Skeletal muscle tissue (tissue), 3 donors: ENCODE measurements at regions not wholly inside any gene's neighbourhood (a gene's known extent, or its start where the extent isn't known, plus 50 kb on each side); places are given as distances from the start of the nearest gene placed in this dataset.
"Not testable (repeated sequence)": the region's sequence is repeated elsewhere in the genome, so short reads cannot be mapped to it uniquely, and the experiment has no call there.

ENCODE experiments used
- H3K27ac ChIP-seq: one replicate; pipeline ENCODE4 v1.7.0; 2013; ENCODE audit warnings: mild to moderate bottlenecking, low read depth, low read length, inconsistent platforms
- H3K27me3 ChIP-seq, 3 donors: one replicate each; pipeline ENCODE4 v1.7.0; 2013; ENCODE audit warnings: low read length in 3 of 3; ENCODE audit not compliant: control insufficient read depth in 3 of 3, insufficient read depth in 3 of 3
- H3K36me3 ChIP-seq, 3 donors: one replicate each; pipeline ENCODE4 v1.7.0; 2013; ENCODE audit warnings: low read length in 3 of 3; ENCODE audit not compliant: control insufficient read depth in 3 of 3, insufficient read depth in 3 of 3
- H3K4me1 ChIP-seq, 3 donors: one replicate each; pipeline ENCODE4 v1.7.0; 2013; ENCODE audit warnings: low read length in 3 of 3, mild to moderate bottlenecking in 3 of 3; ENCODE audit not compliant: control insufficient read depth in 3 of 3, insufficient read depth in 3 of 3
- H3K4me3 ChIP-seq, 3 donors: one replicate each; pipeline ENCODE4 v1.7.0; 2013; ENCODE audit warnings: low read length in 3 of 3
- H3K9ac ChIP-seq, 3 donors: one replicate each; pipeline ENCODE4 v1.7.0; 2013; ENCODE audit warnings: low read length in 3 of 3, mild to moderate bottlenecking in 3 of 3, moderate library complexity in 2 of 3, low read depth in 1 of 3
- H3K9me3 ChIP-seq, 3 donors: one replicate each; pipeline ENCODE4 v1.7.0; 2013; ENCODE audit warnings: low read length in 3 of 3; ENCODE audit not compliant: control insufficient read depth in 3 of 3
- donor health status: Osteomylitis.

GRCh38 chr19:20482721-20483120 lies 82.9 kb downstream of the ZNF737 start:
- Histone ChIP-seq H3K9ac (no peak overlapping the region), H3K4me1 (no peaks in the 10 kb centered on the region), H3K9me3 (peaks cover 0 to 2% (median 0%) of the 10 kb centered on the region in 3 donors), H3K27ac (no peak overlapping the region), H3K27me3 (no peaks in the 10 kb centered on the region), H3K36me3 (no peaks in the 10 kb centered on the region), H3K4me3 (no peak overlapping the region)

GRCh38 chr19:20481736-20482135 lies 83.8 kb downstream of the ZNF737 start:
- Histone ChIP-seq H3K9ac (no peak overlapping the region), H3K4me3 (no peak overlapping the region), H3K27ac (no peak overlapping the region), H3K27me3 (no peaks in the 10 kb centered on the region), H3K36me3 (no peaks in the 10 kb centered on the region), H3K9me3 (peaks cover 0 to 2% (median 0%) of the 10 kb centered on the region in 3 donors), H3K4me1 (no peaks in the 10 kb centered on the region)

- no peak overlapping the region for H3K27ac ChIP-seq
- H3K27me3 ChIP-seq: no peaks in the 10 kb centered on the region
- no peaks in the 10 kb centered on the region for H3K36me3 ChIP-seq
- no peak overlapping the region for H3K4me3 ChIP-seq
- no peaks in the 10 kb centered on the region for H3K4me1 ChIP-seq
- peaks cover 0 to 6% (median 0%) of the 10 kb centered on the region in 3 donors for H3K9me3 ChIP-seq
- H3K9ac ChIP-seq: no peak overlapping the region
Observed at GRCh38 chr19:20479483-20479882, 86.1 kb downstream of the ZNF737 start.

GRCh38 chr19:20478936-20479335 lies 86.6 kb downstream of the ZNF737 start:
- H3K27me3 ChIP-seq: no peaks in the 10 kb centered on the region
- no peak overlapping the region for H3K4me3 ChIP-seq
- no peaks in the 10 kb centered on the region for H3K4me1 ChIP-seq
- no peak overlapping the region for H3K9ac ChIP-seq
- H3K9me3 ChIP-seq: peaks cover 0 to 6% (median 0%) of the 10 kb centered on the region in 3 donors
- H3K27ac ChIP-seq: no peak overlapping the region
- H3K36me3 ChIP-seq: no peaks in the 10 kb centered on the region

- no peak overlapping the region for H3K9ac ChIP-seq
- H3K36me3 ChIP-seq: no peaks in the 10 kb centered on the region
- H3K27ac ChIP-seq: no peak overlapping the region
- no peak overlapping the region for H3K4me3 ChIP-seq
- peaks cover 0 to 3% (median 0%) of the 10 kb centered on the region in 3 donors for H3K9me3 ChIP-seq
- no peaks in the 10 kb centered on the region for H3K4me1 ChIP-seq
- no peaks in the 10 kb centered on the region for H3K27me3 ChIP-seq
Observed at GRCh38 chr19:20472854-20473253, 92.7 kb downstream of the ZNF737 start.

- no peaks in the 10 kb centered on the region for H3K36me3 ChIP-seq
- H3K27me3 ChIP-seq: no peaks in the 10 kb centered on the region
- no peak overlapping the region for H3K4me3 ChIP-seq
- peaks cover 0 to 3% (median 0%) of the 10 kb centered on the region in 3 donors for H3K9me3 ChIP-seq
- no peak overlapping the region for H3K27ac ChIP-seq
- no peaks in the 10 kb centered on the region for H3K4me1 ChIP-seq
- no peak overlapping the region for H3K9ac ChIP-seq
Observed at GRCh38 chr19:20471431-20471830, 94.2 kb downstream of the ZNF737 start.

- Histone ChIP-seq H3K9me3 (peaks cover 0 to 3% (median 0%) of the 10 kb centered on the region in 3 donors), H3K27ac (no peak overlapping the region), H3K9ac (no peak overlapping the region), H3K27me3 (no peaks in the 10 kb centered on the region), H3K4me1 (no peaks in the 10 kb centered on the region), H3K36me3 (no peaks in the 10 kb centered on the region), H3K4me3 (no peak overlapping the region)
Observed at GRCh38 chr19:20470345-20471135, 95.0 kb downstream of the ZNF737 start.

- H3K27me3 ChIP-seq, H3K4me3 ChIP-seq, H3K36me3 ChIP-seq, H3K9me3 ChIP-seq, H3K27ac ChIP-seq, H3K9ac ChIP-seq, H3K4me1 ChIP-seq: not testable (repeated sequence)
Observed at GRCh38 chr19:20466638-20466990, 99.0 kb downstream of the ZNF737 start.

- H3K9me3 ChIP-seq, H3K4me1 ChIP-seq, H3K27me3 ChIP-seq, H3K9ac ChIP-seq, H3K36me3 ChIP-seq, H3K4me3 ChIP-seq, H3K27ac ChIP-seq: not testable (repeated sequence)
Observed at GRCh38 chr19:20465922-20466637, 99.5 kb downstream of the ZNF737 start.

- H3K27ac ChIP-seq: no peak overlapping the region
- no peak overlapping the region for H3K4me3 ChIP-seq
- H3K9me3 ChIP-seq: no peaks in the 10 kb centered on the region
- H3K4me1 ChIP-seq: no peaks in the 10 kb centered on the region
- H3K9ac ChIP-seq: no peak overlapping the region
- H3K27me3 ChIP-seq: no peaks in the 10 kb centered on the region
- H3K36me3 ChIP-seq: no peaks in the 10 kb centered on the region
Observed at GRCh38 chr19:20453425-20453935, 112.1 kb downstream of the ZNF737 start.
